NCI-H187 treated with DMSO at 0.1 percent for 48 hours (cell line): ENCODE measurements at regions not wholly inside any gene's neighbourhood (a gene's known extent, or its start where the extent isn't known, plus 50 kb on each side); places are given as distances from the start of the nearest gene placed in this dataset.
"Not testable (repeated sequence)": the region's sequence is repeated elsewhere in the genome, so short reads cannot be mapped to it uniquely, and the experiment has no call there.

ENCODE experiments used
- DNase-seq: peaks from one replicate; lab custom pipeline; 2025; lab: John Stamatoyannopoulos, UW

DNA sequence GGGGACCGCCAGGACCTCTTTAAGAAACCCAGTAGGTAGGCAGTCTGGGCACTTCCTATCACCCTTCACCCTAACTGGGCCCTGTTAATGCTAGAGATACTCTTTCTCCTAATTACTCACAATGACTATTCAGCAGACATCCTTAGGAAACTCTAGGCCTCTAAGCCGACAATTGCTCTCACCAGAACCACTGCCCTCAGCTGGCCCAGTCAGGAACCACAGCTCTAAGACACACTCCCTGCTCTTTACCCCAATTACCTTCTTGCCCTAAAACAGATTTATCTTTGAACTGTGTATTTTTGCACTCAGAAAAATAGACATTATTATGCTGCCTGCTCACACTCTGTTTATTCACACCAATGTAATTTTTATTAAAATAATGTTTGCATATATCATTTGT, 432.6 kb upstream of the SLC30A5 start:
- no peak for DNase-seq

DNA sequence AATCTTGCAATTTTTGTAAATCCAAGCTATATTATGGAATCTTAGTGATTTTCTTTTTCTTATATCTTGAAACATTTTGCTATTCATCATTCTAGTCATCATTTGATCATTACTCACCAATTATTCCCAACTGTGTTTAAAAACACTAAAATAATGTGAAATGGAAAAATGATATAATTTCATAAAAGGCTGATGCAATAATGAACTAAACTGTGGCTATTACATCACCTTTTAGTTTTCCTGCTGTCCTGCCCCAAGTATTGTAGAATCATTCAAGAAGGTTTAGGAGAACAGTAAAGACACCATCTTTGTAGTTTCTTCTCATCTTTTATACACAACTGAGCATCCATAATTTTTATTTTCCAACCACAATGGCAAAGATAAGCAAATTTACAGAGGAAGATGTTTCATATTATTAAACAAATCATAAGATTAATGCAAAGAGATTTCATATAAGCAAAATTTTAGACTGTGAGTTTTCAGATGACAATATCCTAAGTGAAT, 431.0 kb upstream of the SLC30A5 start:
- DNase-seq, result no peak

DNA sequence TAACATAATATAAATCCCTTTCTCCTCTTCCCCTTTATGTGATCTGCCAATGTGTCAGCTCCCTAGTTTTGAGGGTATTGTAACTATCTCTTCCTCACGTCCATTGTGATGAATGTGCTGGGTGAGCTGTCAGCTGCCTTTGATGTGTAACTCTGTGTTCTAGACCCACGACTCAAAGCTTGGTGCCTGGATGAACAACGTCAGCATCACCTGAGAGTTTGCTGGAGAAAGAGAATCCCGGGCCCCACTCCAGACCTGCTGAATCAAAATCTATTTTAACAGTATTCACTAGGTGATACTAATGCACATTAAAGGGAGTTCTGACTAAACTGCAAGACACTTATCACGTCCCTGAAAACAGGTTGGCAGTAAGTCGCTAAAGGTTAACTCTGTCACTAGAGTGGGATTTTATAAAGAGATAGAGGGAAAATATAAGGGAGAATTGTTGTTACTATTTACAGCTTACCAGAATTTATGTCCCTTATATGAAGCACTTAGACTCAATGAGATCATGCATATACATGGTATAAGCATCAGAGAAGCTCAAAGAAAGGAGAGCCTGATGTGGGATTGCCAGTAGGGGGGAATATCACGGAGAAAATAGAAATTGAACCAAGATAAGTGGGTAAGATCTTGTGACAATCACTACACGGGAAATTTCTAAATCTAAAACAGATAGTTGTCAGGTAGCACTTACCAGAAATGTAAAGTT, 423.8 kb upstream of the SLC30A5 start:
- no peak for DNase-seq

DNA sequence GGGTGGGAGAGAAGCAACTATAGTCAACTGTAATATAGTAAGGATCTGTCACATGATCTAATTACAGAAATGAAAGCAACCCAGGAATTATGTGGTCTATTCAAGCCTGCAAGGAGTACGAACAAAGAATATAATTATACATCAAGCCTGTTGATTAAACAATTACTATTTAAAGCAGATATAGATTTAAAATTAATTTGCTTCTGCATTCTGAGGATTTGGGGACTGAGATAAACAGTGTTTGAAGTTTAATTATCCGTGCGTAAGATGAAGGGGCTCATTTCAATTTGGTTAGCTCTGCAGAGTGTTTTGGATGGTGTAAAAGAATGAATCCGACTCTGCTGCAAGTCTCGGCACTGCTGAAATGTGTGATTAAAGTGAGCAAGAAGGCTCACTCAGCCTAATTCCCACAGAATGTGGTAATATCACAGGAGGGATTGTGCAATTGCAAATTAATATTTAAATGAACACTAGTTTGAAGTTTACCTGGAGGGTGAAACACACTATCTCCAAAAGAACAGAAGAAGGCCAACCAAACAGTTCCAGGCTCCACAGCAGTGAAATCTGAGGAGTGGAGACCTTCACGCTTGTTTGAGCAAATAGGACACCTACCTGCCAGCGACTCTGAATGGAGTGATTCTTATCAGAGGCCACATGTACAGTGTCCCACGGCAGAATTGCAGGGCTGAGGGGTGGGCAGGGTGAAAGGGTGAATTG, 420.6 kb upstream of the SLC30A5 start:
- DNase-seq, result no peak

DNA sequence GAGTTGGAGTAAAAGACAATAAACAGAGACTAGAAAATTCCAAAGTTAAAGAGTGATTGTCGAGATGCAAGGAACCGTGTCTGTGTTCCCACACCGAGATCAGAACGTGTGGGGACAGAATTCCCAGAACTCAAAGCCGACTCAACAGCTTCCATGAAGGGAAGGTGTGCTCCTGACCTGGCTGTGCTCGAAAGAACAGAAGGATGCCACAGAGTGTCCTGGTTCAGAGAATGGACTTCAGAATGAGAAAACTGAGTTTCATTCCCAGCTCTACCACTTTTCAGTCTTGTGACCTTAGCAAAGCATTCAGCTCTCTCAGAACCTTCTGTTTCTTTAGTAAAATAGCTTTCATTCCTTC, 420.0 kb upstream of the SLC30A5 start:
- no peak for DNase-seq

DNA sequence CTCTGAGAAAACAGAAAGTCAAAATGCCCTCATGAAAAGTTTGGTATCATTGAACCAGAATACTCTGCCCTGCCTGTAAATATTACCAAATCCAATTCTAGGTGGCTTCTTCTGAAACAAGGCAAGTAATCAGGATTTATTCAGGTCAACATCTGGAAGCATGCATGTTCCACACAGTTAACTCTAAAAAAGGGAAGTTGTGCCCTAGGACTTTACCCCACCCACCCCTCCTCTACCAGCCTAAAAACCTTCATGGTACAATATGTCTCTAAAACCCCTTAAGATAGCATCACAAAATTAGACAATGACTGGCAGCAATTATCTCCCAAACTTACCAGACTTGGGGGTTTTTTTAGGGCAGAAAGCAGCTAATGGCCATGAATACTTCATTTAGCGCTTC, 414.8 kb upstream of the SLC30A5 start:
- DNase-seq, result no peak

DNA sequence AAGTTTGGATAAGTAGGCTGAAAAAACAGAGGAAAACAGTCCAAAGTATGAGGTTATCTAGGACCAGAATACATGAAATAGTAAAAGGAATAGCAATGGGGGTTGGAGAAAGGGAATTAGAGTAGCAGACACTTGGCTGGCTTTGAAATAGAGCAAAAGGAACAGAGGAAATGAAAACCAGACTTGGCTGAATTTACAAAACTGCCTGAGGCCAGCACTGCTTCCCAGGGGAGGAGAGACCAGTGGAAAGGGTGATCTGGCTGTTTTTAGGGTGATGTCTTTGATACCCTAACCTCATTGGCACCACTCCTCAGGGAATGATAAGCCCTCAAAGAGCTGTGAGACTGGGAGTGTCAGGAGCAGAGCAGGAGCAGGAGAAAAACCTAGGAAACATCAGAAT, 413.4 kb upstream of the SLC30A5 start:
- DNase-seq, result no peak

DNA sequence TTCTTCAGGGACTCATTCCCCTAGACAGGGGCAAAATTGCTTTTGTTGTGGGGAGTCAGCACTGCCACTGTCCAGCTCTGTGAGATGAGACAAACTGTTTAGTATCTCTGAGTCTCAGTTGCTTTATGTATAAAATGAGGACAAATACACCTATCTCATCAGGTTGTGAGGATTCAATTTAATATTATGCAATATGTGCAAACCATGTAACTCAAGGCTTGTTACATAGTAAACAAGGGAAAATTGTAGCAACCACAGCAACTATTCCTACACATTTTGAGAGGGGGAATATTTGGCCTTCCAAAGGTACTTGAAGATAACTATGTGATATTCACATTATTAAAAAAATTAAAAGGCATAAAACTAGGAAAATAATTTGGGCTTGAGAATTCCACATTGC, 411.9 kb upstream of the SLC30A5 start:
- no peak for DNase-seq

DNA sequence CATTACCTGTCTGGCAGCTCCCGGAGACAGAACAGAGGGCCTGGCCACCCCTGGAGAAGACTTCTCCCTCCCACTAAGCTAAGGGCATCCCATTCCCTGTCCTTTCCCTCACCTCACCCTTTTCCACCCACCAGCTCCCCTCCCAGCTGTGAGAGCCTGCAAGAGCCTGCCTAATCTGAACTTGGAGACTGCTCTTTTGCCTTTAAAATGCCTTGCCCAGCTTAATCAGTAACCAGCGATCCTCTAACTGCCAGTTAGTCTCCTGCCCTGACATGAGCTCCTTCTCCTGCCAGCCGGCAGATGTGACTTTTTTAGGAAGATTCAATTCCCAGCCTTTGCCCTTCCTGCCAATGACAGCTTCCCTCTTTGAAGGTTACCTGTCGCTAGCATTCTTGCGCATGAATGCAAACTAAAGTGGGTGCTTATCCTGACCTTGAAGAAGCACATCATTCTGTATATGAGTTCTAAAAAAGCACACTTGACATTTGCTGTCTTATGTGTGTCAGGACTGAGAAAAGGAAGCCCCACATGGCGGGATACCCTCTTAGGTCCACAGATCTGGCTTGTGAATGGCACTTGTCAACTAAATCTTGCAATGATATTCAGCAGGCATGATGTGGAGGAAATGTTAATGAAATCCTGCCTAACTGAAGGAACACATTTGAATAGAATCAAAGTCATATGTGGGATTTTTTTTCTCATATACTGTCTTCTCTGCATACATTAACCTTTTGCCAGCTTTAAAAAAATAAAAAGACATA, 411.2 kb upstream of the SLC30A5 start:
- peak; percentile 98 for DNase-seq

DNA sequence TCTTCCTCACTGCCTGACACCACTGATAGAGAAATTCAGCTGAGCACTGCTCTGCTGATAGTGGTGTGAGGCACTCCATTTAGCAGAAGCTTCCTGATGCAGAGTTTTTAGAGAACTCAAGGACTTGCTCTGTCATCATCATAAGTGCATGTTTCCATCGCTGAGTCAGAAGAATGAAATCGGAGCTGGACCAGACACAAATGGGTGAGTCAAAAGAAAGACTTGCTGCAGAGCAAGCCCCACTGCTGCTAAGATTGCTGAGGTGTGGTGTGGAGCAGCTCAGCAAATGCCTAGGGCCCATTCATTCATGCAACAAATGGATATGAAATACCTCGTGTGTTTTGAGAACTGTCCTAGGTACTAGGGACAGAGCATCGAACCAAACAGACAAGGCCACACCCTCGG, 410.2 kb upstream of the SLC30A5 start:
- DNase-seq, result no peak

DNA sequence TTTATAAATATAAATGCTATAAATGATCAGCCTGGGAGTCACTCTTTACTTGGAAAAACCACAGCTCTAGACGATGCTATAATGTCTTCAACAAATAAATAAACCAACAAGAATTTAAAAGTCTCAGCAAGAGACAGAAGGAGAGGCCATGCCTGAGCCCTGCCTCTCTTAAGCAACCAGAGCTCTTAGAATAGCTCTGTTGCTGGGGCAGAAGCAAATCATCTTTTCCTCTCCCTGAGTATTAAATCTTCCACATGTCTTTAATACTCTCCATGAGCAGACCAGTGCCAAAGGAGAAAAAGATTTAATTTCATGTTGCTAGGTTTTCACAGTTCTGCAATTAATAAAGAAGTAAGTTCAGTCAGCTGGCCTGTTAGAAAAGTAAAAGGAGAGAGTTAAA, 408.0 kb upstream of the SLC30A5 start:
- no peak for DNase-seq

DNA sequence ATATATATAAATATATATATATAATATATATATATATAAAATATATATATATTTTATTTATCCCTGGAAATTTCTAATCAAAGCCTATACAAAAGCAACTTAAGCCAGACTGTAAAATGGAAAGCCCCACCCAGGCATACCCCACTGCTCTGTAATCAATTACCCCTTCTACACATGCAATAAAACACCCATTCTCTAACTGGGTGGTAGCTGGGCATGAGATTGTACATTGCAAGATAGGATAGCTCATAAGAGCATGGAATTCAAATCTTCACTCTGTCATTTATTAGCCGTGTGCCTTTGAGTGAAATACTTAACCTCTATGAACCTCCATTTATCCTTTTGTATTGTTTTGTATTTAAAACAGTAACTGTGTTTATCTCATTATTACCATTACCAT, 405.3 kb upstream of the SLC30A5 start:
- no peak for DNase-seq

DNA sequence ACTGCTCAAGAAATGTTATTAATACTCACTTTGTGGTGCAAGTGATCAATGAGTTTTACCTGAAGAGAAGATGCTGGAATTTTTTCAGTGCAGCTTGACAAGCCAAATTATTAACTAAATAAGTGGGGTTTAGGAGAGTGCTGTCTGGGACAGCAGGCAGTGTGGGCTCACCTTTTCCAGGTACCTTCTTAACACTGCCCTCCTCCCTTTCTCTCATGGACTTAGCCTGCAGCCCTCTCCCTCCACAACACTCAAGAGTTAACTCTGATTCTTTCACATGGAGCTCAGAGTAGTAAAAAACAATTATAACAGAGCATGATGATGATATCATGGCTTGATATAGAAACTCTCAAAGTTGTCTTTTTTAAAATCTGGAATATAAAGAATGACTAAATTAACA, 404.8 kb upstream of the SLC30A5 start:
- DNase-seq, result no peak

DNA sequence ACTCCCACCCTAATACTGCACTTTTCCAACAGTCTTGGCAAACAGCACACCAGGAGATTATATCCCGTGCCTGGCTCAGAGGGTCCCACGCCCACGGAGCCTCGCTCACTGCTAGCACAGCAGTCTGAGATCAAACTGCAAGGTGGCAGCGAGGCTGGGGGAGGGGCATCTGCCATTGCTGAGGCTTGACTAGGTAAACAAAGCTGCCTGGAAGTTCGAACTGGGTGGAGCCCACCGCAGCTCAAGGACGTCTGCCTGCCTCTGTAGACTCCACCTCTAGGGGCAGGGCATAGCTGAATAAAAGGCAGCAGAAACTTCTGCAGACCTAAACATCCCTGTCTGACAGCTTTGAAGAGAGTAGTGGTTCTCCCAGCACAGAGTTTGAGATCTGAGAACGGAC, 401.9 kb upstream of the SLC30A5 start:
- not testable (repeated sequence) for DNase-seq

DNA sequence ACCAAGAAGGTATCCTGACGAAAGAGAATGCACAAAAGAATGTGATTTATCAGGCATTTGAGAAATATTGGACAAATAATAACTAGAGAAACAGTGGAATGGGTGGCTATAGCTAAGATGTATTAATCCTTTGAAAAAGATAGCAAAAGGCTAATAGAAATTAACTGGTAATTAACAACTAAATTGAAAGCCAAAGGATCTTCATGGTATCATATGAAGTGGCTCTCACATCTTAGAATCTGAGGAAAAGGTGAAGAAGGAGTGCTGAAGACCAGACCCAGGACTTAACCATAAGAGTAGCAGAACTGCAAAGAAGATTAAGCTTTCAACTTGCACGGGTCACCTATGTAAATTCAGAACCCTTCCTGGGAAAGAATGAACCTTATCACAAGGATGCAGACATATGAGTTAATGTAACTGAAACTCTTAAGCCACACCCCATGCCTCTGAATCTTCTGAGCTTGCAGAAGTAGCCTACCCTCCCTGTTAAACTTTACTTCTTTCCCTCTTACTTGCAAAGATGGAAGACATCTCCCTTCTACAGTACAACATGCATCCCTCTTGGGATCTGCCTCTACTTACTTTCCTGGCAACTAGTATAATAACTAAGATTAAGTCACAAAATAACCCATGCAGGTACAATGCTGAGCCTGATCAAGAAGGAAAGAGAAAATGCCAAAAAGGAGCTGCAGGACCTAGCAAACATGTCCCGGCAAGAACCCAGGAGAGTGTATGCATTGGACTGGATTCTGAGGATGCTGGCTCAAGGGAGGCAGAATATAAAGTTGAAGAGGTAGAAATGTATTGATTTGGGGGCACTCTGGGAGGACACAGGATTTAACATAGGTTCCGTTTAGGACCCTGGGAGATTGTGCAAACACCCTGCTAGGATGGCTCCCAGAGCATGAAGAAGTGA, 395.5 kb upstream of the SLC30A5 start:
- DNase-seq, result no peak

DNA sequence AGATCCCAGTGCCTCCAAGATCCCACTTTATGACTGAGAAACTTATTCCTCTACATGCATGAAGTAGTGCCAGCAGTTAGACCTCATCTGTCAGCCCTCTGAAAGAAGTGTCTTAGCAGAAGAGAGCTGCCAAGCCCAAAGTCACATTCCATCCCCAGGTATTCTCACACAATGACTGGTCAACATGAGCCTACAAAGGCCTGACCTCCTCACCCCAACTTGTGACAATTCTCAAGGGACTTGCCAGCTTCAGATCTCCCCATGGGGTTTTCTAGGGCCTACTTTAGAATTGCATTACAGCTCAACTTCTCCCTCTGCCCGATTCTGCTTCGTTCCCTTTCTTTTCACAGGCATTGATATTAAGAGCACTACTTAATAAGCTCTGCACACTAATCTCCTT, 393.8 kb upstream of the SLC30A5 start:
- DNase-seq, result no peak

DNA sequence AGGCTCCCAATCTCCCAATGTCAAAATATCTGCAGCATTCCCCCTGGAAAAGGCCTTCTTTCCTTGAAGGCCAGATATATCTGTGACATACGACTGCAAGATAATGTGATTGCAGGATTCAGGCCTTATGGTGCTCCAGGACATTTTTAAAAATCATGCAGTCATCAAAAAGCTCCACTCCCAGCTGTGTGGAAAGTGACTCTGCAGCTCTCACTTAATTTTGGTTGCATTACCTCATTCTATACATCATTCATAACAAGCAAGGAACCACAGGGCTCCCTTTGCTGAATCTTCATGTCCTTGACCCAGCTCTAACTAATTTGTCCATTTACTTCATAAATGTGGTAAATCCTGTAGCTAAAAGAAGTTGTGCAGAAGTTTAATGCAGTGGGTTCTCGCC, 386.2 kb upstream of the SLC30A5 start:
- no peak for DNase-seq

DNA sequence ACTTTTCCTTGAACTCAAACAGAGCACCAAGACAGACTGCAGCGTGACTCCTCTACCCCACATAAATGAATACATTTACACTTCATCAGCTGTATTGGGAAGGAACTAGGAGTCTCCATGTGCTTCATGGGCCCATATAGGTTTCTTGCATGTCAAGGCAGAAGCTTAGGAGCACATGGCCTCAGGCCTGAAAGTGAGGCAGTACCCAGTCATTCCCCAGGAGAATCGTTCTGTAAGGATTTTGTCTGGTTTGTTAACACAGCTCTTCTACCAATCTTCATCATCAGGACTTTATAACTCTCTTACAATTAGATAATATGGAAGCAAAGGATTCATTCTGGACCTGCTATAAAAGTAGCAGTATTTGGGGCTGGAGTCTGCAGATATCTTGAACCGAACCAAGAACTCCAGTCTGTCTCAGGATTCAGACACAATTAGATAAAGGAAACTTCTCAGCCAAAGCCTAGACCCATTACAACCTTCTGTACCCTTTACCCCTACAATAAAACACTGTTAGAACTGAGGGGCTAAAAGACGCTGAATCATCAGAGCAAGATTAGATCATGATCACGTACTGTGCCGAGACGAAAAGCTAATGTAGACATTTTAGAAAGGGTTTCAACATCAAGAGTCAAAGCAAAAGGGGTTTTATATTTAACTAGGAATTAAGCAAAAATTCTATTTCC, 385.5 kb upstream of the SLC30A5 start:
- DNase-seq, result no peak

DNA sequence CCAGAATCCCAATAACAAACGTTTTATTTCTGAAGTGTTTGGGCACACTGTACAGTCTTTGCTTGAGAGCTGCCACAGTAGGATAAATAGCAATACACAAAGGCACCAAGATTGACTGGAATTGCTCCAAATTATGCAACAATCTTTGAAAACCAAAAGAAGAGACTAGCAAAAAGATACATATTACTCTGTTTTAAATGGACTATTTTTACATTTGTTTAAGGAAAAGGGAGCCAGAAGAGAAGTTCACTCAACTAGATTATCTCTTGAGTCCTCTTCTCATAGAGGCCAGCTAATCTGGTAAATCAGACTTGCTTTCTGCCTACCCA, 385.0 kb upstream of the SLC30A5 start:
- no peak for DNase-seq

DNA sequence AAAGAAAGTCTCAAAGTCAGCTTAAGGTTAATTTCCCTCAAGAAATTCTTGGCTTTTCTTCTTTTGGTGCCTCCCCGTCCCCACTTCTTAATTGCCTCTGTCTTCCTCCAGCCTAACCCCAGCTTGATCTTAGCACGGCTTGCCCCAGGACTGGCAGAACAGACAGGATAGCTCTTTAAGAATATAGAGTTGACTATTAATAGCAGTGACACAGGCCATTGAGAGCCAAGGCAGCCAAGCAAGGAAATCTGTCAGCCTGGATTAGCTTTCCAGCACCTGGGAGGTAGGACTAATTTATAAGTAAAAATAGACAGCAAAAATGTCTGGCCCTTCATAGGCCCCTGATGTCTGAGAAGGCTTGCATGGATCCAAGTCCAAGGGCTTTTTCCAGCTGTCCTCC, 384.6 kb upstream of the SLC30A5 start:
- DNase-seq, result no peak

DNA sequence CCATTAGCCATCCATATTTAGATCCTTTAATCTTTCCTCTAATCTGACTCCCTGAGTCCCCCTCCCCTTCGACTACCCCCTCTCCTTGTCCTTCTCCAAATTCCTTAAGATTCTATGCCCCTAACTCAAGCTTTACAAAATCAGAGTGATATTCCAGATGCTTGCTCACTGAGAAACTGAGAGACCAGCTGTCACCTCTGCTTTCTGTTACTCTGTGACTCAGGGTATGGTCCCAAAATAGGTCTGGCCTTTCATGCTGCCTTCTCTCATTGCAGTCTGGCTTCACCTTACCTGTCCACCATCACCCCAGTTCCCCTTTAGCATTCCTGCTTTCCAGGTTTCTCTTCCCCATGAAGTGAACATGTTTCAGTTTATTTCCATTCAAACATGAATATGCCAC, 383.3 kb upstream of the SLC30A5 start:
- DNase-seq, result no peak
